RWPE2 (cell line): ENCODE measurements at regions not wholly inside any gene's neighbourhood (a gene's known extent, or its start where the extent isn't known, plus 50 kb on each side); places are given as distances from the start of the nearest gene placed in this dataset.

Experiments
- ATAC-seq: fragments of 200-7000 bp; cut with Tn5 transposase; 3 replicates; pipeline ENCODE4 v1.9.1; 2021; ENCODE audit warnings: low read depth
- DNase-seq: peaks from one replicate; pipeline ENCODE4 v3.0.0-alpha.2; 2020; ENCODE audit warnings: low spot score
- H3K27ac ChIP-seq: fragments of 450-650 bp; 2 replicates; pipeline ENCODE4 v1.5.1; 2017; ENCODE audit warnings: mild to moderate bottlenecking; ENCODE audit not compliant: poor library complexity, severe bottlenecking
- H3K27me3 ChIP-seq: fragments of 250-450 bp; sonication (Bioruptor Pico); 2 replicates; pipeline ENCODE4 v1.5.1; 2021; ENCODE audit warnings: mild to moderate bottlenecking, moderate library complexity; ENCODE audit not compliant: insufficient read depth, poor library complexity, severe bottlenecking
- H3K36me3 ChIP-seq: fragments of 250-450 bp; sonication (Bioruptor Pico); 2 replicates; pipeline ENCODE4 v1.5.1; 2020; ENCODE audit warnings: low read depth, mild to moderate bottlenecking, moderate library complexity
- H3K4me1 ChIP-seq: fragments of 250-450 bp; sonication (Bioruptor Pico); 2 replicates; pipeline ENCODE4 v1.5.1; 2021; ENCODE audit warnings: mild to moderate bottlenecking, moderate library complexity; ENCODE audit not compliant: insufficient read depth, poor library complexity, severe bottlenecking
- H3K4me3 ChIP-seq: fragments of 250-450 bp; sonication (Bioruptor Pico); 2 replicates; pipeline ENCODE4 v1.5.1; 2021; ENCODE audit warnings: mild to moderate bottlenecking, moderate library complexity; ENCODE audit not compliant: severe bottlenecking
- H3K9me3 ChIP-seq: fragments of 250-450 bp; sonication (Bioruptor Pico); 2 replicates; pipeline ENCODE4 v1.5.1; 2021; ENCODE audit warnings: mild to moderate bottlenecking, moderate library complexity; ENCODE audit not compliant: severe bottlenecking
- CTCF ChIP-seq: fragments of 450-650 bp; IDR thresholded peaks from one replicate; pipeline ENCODE4 v1.5.1; 2017; ENCODE audit warnings: mild to moderate bottlenecking, moderate library complexity; ENCODE audit not compliant: poor library complexity, severe bottlenecking

GRCh38 chr2:111618226-111618977 lies 265.6 kb downstream of the ANAPC1 start:
- no peak for DNase-seq
- H3K27me3 ChIP-seq: no peaks in the 10 kb centered on the region
- no peak overlapping the region for H3K4me3 ChIP-seq
- H3K27ac ChIP-seq: peak overlapping the region; percentile 60
- H3K36me3 ChIP-seq: no peaks in the 10 kb centered on the region
- no peaks in the 10 kb centered on the region for H3K9me3 ChIP-seq
- H3K4me1 ChIP-seq: peaks cover 23% of the 10 kb centered on the region
- no peak for TF ChIP-seq CTCF
- no peak for ATAC-seq

GRCh38 chr2:111618978-111619902 lies 264.8 kb downstream of the ANAPC1 start:
- no peaks in the 10 kb centered on the region for H3K9me3 ChIP-seq
- no peak for DNase-seq
- peaks cover 32% of the 10 kb centered on the region for H3K4me1 ChIP-seq
- TF ChIP-seq CTCF: peak; percentile 10
- no peaks in the 10 kb centered on the region for H3K27me3 ChIP-seq
- H3K27ac ChIP-seq: no peak overlapping the region
- ATAC-seq: no peak
- no peak overlapping the region for H3K4me3 ChIP-seq
- H3K36me3 ChIP-seq: no peaks in the 10 kb centered on the region

- ATAC-seq (no peak), DNase-seq (no peak)
- no peaks in the 10 kb centered on the region for H3K27me3 ChIP-seq
- H3K4me3 ChIP-seq: no peak overlapping the region
- peaks cover 39% of the 10 kb centered on the region for H3K4me1 ChIP-seq
- TF ChIP-seq CTCF: no peak
- H3K36me3 ChIP-seq: no peaks in the 10 kb centered on the region
- H3K9me3 ChIP-seq: no peaks in the 10 kb centered on the region
- H3K27ac ChIP-seq: no peak overlapping the region
These were observed 263.7 kb downstream of the ANAPC1 start for GRCh38 chr2:111620281-111620680.

- no peak for TF ChIP-seq CTCF
- H3K9me3 ChIP-seq: peaks cover 1% of the 10 kb centered on the region
- no peaks in the 10 kb centered on the region for H3K36me3 ChIP-seq
- H3K4me3 ChIP-seq: no peak overlapping the region
- H3K4me1 ChIP-seq: peaks cover 41% of the 10 kb centered on the region
- ATAC-seq (peak; percentile 72), DNase-seq (no peak)
- H3K27ac ChIP-seq: peak overlapping the region; percentile 78
- H3K27me3 ChIP-seq: no peaks in the 10 kb centered on the region
These were observed 261.1 kb downstream of the ANAPC1 start for GRCh38 chr2:111622859-111623258.
